ENCODE measurements at regions not wholly inside any gene's neighbourhood (a gene's known extent, or its start where the extent isn't known, plus 50 kb on each side); places are given as distances from the start of the nearest gene placed in this dataset.

DNA sequence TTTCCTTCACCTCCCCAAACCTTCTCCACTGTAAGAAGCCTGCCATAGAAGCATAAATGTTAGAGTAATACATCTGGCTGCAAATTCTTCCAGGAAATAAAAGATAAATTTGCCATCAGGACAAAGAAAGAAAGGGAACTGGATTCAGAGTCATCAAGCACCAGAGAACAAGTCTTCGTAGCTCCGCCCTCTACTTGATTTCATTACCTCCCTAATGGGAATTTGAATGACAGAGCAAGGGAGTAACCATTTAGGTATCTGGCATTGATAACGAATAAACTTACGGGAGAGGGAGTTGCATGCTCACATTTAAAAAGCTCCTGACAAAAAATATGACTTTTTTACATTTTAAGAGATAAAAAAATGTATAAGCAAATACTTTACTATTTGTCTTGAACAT lies 263.4 kb downstream of the NEBL start:
- TF ChIP-seq GATA2 (IDR thresholded peaks at IDR 0.05; ENCODE audit: low read depth, low read length) (no peak), GATA3 (IDR thresholded peaks at IDR 0.05; ENCODE audit: low read depth, low read length) (no peak)

All from SH-SY5Y (cell line).